GM12875 (cell line): ENCODE measurements at regions not wholly inside any gene's neighbourhood (a gene's known extent, or its start where the extent isn't known, plus 50 kb on each side); places are given as distances from the start of the nearest gene placed in this dataset.

Experiments
- H3K4me3 ChIP-seq: one replicate; pipeline ENCODE4 v1.5.1; 2011; ENCODE audit warnings: low read depth, low read length, control low read depth
- TF ChIP-seq, protein P1 (sequence below): IDR thresholded peaks from 2 replicates; pipeline ENCODE4 v1.5.1; 2011; ENCODE audit warnings: low read depth, mild to moderate bottlenecking, control low read depth, inconsistent platforms, low read length, moderate library complexity, borderline replicate concordance; ENCODE audit not compliant: insufficient read depth

DNA sequence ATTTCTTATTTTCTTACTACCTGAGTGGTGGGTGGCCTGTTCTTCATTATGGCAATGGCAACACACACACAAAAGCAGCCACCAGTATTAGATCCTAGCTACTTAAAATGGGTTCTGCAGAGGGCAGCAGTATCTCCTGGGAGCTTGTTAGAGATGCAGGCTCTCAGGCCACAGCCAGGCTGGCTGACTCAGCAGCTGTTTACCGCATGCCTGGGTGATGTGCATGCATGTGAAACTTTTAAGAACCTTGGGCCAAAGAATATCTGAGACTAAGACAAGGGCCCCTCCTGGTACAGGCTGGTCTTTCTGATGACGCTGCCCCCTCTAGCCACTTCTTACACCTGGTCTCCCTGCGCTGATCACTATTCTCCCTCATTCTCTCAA, 399.0 kb downstream of the MED10 start:
- TF ChIP-seq, protein P1, sequence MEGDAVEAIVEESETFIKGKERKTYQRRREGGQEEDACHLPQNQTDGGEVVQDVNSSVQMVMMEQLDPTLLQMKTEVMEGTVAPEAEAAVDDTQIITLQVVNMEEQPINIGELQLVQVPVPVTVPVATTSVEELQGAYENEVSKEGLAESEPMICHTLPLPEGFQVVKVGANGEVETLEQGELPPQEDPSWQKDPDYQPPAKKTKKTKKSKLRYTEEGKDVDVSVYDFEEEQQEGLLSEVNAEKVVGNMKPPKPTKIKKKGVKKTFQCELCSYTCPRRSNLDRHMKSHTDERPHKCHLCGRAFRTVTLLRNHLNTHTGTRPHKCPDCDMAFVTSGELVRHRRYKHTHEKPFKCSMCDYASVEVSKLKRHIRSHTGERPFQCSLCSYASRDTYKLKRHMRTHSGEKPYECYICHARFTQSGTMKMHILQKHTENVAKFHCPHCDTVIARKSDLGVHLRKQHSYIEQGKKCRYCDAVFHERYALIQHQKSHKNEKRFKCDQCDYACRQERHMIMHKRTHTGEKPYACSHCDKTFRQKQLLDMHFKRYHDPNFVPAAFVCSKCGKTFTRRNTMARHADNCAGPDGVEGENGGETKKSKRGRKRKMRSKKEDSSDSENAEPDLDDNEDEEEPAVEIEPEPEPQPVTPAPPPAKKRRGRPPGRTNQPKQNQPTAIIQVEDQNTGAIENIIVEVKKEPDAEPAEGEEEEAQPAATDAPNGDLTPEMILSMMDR, result no peak
- no peak overlapping the region for H3K4me3 ChIP-seq

DNA sequence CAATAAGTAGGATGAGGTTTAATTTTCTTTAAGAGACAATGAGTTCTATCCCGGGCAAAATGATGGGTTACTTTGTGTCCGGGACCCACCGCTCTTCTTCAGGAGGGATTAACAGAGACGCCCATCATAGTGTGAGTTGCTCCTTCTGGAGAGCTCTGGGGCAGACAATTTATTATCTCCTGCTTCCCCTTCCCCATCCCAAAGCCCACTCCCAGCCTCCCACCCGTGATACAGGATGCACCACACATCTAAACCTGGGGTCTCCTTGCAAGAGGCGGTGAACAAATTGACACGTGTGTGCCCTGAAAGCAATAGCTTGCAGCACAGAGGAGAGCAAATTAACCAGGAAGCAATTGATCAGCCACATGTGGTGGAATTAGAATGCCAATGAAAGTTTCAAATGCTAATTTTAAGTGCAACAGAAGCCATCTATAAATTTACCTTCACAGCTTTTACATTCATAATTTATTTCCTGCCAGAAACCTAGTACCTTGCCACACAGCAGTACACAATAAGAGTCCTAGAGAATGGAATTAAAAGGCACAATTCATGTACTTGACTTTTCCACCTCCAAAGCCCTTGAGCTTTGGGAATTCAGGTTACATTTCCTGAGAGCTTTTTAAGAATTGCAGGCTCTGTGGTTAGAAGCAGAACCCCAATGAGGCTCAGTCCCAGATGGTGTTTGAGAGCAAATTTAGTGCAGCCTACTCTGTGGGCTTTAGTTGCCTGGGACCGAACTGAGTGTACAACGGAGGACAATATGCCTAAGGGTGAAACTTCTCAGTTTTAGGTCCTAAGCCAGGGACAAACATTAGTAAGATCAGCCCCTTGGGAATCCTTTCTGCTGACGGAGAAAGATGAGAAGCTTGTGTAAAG, 399.6 kb downstream of the MED10 start:
- TF ChIP-seq, protein P1, result no peak
- no peak overlapping the region for H3K4me3 ChIP-seq

DNA sequence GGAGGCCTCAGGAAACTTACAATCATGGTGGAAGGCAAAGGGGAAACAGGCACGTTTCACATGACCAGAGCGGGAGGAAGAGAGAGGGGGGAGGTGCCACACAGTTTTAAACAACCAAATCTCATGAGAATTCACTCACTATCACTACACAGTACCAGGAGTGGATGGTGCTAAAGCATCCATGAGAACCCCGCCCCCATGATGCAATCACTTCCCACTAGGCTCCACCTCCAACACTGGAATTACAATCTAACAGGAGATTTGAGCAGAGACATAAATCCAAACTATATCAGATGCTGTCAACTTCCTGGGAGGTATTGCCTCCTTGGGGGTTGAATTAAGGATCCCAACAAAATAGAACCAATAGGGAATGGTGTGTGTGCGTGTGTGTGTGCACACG, 407.1 kb downstream of the MED10 start:
- H3K4me3 ChIP-seq, result no peak overlapping the region
- TF ChIP-seq, protein P1, result no peak

DNA sequence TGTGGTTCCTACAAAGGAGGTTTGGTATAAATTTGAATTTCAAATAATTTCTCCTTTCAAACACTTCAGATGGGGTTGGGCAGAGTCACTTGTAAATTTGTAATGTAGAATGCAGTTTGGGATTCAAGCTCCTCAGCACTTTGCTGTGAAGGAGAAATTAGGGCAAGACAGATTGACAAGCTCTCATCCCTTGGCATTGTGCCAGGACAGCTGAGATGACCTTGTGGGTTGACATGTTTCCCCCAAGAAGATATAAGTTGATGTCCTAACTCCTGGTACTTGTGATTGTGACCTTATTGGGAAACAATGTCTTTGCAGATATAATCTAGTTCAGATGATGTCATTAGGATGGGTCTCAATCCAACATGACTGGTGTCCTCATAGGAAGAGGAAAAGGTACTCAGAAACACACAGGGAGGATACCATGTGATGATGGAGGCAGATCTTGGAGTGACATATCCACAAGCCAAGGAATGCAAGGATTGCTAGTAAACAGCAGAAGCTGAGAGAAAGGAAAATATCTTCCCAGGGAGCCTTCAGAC, 408.3 kb downstream of the MED10 start:
- TF ChIP-seq, protein P1, result no peak
- no peak overlapping the region for H3K4me3 ChIP-seq

DNA sequence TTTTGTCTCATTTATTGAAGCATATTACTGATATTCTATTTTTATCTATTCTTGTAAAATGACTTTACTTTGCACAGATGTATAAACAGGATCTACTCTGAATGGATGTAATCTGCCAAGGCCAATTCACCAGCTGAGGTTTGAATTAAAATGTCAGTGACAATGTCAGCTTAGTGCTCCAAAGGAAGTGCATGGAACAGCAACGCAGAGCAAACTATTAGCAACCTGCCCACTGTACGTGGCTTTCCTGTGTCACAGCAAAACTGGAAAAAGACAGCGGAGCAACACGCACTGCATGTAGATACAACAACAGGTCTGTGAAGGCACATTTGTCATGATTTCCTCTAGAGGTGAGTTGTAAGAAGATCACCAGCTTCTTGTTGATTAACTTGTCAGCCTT, 409.4 kb downstream of the MED10 start:
- TF ChIP-seq, protein P1, result no peak

DNA sequence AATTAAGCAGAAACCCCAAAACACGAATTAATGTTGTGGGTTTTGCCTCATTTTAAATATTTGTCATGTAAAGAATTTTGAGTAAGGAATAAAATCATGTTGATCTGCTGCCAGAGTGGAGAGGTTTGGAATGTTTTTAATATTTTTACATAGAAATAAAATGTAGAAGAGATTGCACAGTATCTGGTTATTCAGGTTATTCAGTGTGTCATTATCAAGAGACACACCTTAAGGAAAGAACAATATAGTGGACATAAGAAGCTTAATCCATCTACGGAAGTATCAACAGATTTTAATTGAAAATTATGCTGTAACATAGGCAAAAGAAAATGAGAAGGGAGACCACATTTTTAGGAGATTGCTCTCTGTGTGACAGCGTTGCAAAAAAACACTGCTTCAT, 410.4 kb downstream of the MED10 start:
- TF ChIP-seq, protein P1, result no peak
- H3K4me3 ChIP-seq, result no peak overlapping the region

More for the DNA sequence above, 409.4 kb downstream of the MED10 start:
- no peak overlapping the region for H3K4me3 ChIP-seq

DNA sequence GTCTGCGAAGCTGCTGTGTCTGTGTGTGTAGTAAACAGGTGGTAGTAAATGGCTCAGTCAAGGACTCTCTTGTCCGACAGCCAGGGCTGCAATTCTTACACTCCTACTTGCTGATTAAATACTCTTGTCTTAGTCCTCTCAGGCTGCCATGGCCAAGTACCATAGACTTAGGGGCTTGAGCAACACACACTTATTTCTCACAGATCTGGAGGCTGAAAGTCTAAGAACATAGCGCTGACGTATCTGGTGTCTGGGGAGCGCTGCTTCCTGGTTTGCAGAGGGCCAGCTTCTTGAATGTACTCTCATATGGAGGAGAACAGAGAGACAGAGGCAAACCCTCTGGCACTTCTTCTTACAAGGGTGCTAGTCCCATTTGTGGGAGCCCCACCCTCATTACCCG, 411.0 kb downstream of the MED10 start:
- TF ChIP-seq, protein P1, result no peak
- H3K4me3 ChIP-seq, result no peak overlapping the region
